Neural cell (in vitro differentiated cells): ENCODE measurements at regions not wholly inside any gene's neighbourhood (a gene's known extent, or its start where the extent isn't known, plus 50 kb on each side); places are given as distances from the start of the nearest gene placed in this dataset.

ENCODE experiments used
- H2AFZ ChIP-seq: fragments of 200-600, 300-800 bp; sonication (generic), shearing (Covaris generic); 2 replicates; pipeline ENCODE4 v1.6.0; 2014; ENCODE audit warnings: low read depth, mild to moderate bottlenecking, antibody characterized with exemption, low read length, moderate library complexity
- H3F3A ChIP-seq: fragments of 200-600 bp; shearing (Covaris generic); 2 replicates; pipeline ENCODE4 v1.6.1; 2016; ENCODE audit warnings: mild to moderate bottlenecking, moderate library complexity, mixed read lengths, antibody characterized with exemption, low read length; ENCODE audit not compliant: insufficient read depth, poor library complexity, severe bottlenecking
- H3K27ac ChIP-seq: fragments of 200-600, 300-800 bp; sonication (generic), shearing (Covaris generic); 2 replicates; pipeline ENCODE4 v1.5.1; 2014; ENCODE audit warnings: mild to moderate bottlenecking, low read length, moderate library complexity
- H3K27me3 ChIP-seq: fragments of 300-800, 200-600 bp; sonication (generic), shearing (Covaris generic); 2 replicates; pipeline ENCODE4 v1.6.0; 2014; ENCODE audit warnings: mild to moderate bottlenecking, low read depth, low read length, moderate library complexity; ENCODE audit not compliant: insufficient read depth
- H3K36me3 ChIP-seq: fragments of 300-800, 200-600 bp; sonication (generic), shearing (Covaris generic); 2 replicates; pipeline ENCODE4 v1.5.1; 2014; ENCODE audit warnings: mild to moderate bottlenecking, antibody characterized with exemption, low read length, moderate library complexity; ENCODE audit not compliant: insufficient read depth
- H3K4me2 ChIP-seq: fragments of 300-800, 200-600 bp; sonication (generic), shearing (Covaris generic); 2 replicates; pipeline ENCODE4 v1.6.0; 2014; ENCODE audit warnings: mild to moderate bottlenecking, low read length
- H3K4me3 ChIP-seq: fragments of 300-800, 200-600 bp; sonication (generic), shearing (Covaris generic); 2 replicates; pipeline ENCODE4 v1.5.1; 2014; ENCODE audit warnings: mild to moderate bottlenecking, low read length, moderate library complexity
- H3K79me2 ChIP-seq: fragments of 200-600 bp; shearing (Covaris generic); replicated peaks from 2 replicates; pipeline ENCODE4 v1.6.0; 2014; ENCODE audit warnings: mild to moderate bottlenecking, low read length, moderate library complexity; ENCODE audit not compliant: insufficient read depth
- H3K9ac ChIP-seq: fragments of 300-800, 200-600 bp; sonication (generic), shearing (Covaris generic); 2 replicates; pipeline ENCODE4 v1.6.1; 2016; ENCODE audit warnings: mild to moderate bottlenecking, low read length, mixed read lengths
- H3K9me2 ChIP-seq: fragments of 200-600 bp; shearing (Covaris generic); 2 replicates; pipeline ENCODE4 v1.6.1; 2016; ENCODE audit warnings: mild to moderate bottlenecking, low read length, mixed read lengths; ENCODE audit not compliant: insufficient read depth
- H3K9me3 ChIP-seq: fragments of 200-600, 300-800 bp; sonication (generic), shearing (Covaris generic); 2 replicates; pipeline ENCODE4 v1.6.1; 2016; ENCODE audit warnings: mild to moderate bottlenecking, mixed run types, low read length, moderate library complexity, mixed read lengths
- H4K20me1 ChIP-seq: fragments of 200-600 bp; shearing (Covaris generic); 2 replicates; pipeline ENCODE4 v1.6.1; 2016; ENCODE audit warnings: mild to moderate bottlenecking, mixed run types; ENCODE audit not compliant: insufficient read depth
- EP300 ChIP-seq: fragments of 450-650 bp; conservative IDR thresholded peaks from 2 replicates; pipeline ENCODE4 v1.6.1; 2014; ENCODE audit warnings: antibody characterized with exemption, mild to moderate bottlenecking, moderate library complexity; ENCODE audit not compliant: poor library complexity, severe bottlenecking
- EZH2 ChIP-seq: fragments of 200-600, 300-800 bp; shearing (Covaris generic), sonication (generic); IDR thresholded peaks from 2 replicates; pipeline ENCODE4 v1.6.1; 2014; ENCODE audit warnings: antibody characterized with exemption, low read length, borderline replicate concordance, mild to moderate bottlenecking; ENCODE audit not compliant: insufficient read depth, poor library complexity, severe bottlenecking
- MXI1 ChIP-seq: fragments of 450-650 bp; conservative IDR thresholded peaks from 2 replicates; pipeline ENCODE4 v1.6.1; 2014; ENCODE audit warnings: antibody characterized with exemption, mild to moderate bottlenecking; ENCODE audit not compliant: poor library complexity, severe bottlenecking
- POLR2AphosphoS5 ChIP-seq: IDR thresholded peaks from 2 replicates; pipeline ENCODE4 v1.6.1; 2012
- RAD21 ChIP-seq: fragments of 450-650 bp; conservative IDR thresholded peaks from 2 replicates; pipeline ENCODE4 v1.6.1; 2014; ENCODE audit warnings: antibody characterized with exemption, mild to moderate bottlenecking, moderate library complexity
- SMC3 ChIP-seq: fragments of 450-650 bp; conservative IDR thresholded peaks from 2 replicates; pipeline ENCODE4 v1.6.1; 2014; ENCODE audit warnings: antibody characterized with exemption, mild to moderate bottlenecking, moderate library complexity; ENCODE audit not compliant: poor library complexity
- TAF1 ChIP-seq: IDR thresholded peaks from 2 replicates; pipeline ENCODE4 v1.6.1; 2012; ENCODE audit warnings: low read depth
- TF ChIP-seq, protein P1 (sequence below): fragments of 450-650 bp; IDR thresholded peaks from 2 replicates; pipeline ENCODE4 v1.5.1; 2014; ENCODE audit warnings: antibody characterized with exemption, mild to moderate bottlenecking, moderate library complexity; ENCODE audit not compliant: poor library complexity, severe bottlenecking
- TF ChIP-seq, protein P2 (sequence below): IDR thresholded peaks from 2 replicates; pipeline ENCODE4 v1.6.1; 2012; ENCODE audit warnings: borderline replicate concordance

DNA sequence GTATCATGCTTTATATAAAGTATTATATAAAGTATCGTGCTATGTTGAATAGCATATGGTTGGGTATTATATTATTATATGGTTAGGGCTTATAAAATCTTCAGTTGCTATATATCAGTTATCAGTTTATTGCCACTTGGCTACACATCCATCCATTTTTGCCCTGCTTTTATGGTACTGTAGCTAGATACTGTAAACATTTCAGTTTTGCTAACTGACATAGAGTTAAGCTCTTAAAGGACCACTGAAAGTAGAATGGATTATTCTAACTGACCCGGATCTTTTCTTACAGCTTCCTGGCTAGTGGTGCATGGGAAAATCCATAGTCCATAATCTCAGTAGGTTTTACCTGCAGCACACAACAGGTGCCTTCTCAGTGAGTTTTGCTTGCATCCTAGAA lies 405.3 kb upstream of the LUZP2 start:
- H3K27ac ChIP-seq, result no peak overlapping the region
- no peaks in the 10 kb centered on the region for H3F3A ChIP-seq
- no peaks in the 10 kb centered on the region for H3K9me3 ChIP-seq
- H3K9ac ChIP-seq, result no peak overlapping the region
- no peak for TF ChIP-seq EP300
- TF ChIP-seq, protein P1, sequence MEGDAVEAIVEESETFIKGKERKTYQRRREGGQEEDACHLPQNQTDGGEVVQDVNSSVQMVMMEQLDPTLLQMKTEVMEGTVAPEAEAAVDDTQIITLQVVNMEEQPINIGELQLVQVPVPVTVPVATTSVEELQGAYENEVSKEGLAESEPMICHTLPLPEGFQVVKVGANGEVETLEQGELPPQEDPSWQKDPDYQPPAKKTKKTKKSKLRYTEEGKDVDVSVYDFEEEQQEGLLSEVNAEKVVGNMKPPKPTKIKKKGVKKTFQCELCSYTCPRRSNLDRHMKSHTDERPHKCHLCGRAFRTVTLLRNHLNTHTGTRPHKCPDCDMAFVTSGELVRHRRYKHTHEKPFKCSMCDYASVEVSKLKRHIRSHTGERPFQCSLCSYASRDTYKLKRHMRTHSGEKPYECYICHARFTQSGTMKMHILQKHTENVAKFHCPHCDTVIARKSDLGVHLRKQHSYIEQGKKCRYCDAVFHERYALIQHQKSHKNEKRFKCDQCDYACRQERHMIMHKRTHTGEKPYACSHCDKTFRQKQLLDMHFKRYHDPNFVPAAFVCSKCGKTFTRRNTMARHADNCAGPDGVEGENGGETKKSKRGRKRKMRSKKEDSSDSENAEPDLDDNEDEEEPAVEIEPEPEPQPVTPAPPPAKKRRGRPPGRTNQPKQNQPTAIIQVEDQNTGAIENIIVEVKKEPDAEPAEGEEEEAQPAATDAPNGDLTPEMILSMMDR, result no peak
- TF ChIP-seq POLR2AphosphoS5, result no peak
- no peak for TF ChIP-seq RAD21
- TF ChIP-seq SMC3, result no peak
- no peak for TF ChIP-seq MXI1
- no peak for TF ChIP-seq EZH2
- no peak overlapping the region for H3K4me2 ChIP-seq
- H3K4me3 ChIP-seq, result no peak overlapping the region
- no peaks in the 10 kb centered on the region for H4K20me1 ChIP-seq
- no peaks in the 10 kb centered on the region for H3K79me2 ChIP-seq
- no peaks in the 10 kb centered on the region for H3K27me3 ChIP-seq
- no peak overlapping the region for H2AFZ ChIP-seq
- H3K36me3 ChIP-seq, result no peaks in the 10 kb centered on the region
- H3K9me2 ChIP-seq, result no peaks in the 10 kb centered on the region

- TF ChIP-seq POLR2AphosphoS5, result peak; percentile 64
- TF ChIP-seq, protein P1, result no peak
- TF ChIP-seq, protein P2, sequence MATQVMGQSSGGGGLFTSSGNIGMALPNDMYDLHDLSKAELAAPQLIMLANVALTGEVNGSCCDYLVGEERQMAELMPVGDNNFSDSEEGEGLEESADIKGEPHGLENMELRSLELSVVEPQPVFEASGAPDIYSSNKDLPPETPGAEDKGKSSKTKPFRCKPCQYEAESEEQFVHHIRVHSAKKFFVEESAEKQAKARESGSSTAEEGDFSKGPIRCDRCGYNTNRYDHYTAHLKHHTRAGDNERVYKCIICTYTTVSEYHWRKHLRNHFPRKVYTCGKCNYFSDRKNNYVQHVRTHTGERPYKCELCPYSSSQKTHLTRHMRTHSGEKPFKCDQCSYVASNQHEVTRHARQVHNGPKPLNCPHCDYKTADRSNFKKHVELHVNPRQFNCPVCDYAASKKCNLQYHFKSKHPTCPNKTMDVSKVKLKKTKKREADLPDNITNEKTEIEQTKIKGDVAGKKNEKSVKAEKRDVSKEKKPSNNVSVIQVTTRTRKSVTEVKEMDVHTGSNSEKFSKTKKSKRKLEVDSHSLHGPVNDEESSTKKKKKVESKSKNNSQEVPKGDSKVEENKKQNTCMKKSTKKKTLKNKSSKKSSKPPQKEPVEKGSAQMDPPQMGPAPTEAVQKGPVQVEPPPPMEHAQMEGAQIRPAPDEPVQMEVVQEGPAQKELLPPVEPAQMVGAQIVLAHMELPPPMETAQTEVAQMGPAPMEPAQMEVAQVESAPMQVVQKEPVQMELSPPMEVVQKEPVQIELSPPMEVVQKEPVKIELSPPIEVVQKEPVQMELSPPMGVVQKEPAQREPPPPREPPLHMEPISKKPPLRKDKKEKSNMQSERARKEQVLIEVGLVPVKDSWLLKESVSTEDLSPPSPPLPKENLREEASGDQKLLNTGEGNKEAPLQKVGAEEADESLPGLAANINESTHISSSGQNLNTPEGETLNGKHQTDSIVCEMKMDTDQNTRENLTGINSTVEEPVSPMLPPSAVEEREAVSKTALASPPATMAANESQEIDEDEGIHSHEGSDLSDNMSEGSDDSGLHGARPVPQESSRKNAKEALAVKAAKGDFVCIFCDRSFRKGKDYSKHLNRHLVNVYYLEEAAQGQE, result peak; percentile 98
- no peak for TF ChIP-seq TAF1
- TF ChIP-seq RAD21, result no peak
- TF ChIP-seq EP300, result peak; percentile 53
- TF ChIP-seq MXI1, result no peak
- H2AFZ ChIP-seq, result no peak overlapping the region
- H3K9ac ChIP-seq, result no peak overlapping the region
- no peaks in the 10 kb centered on the region for H4K20me1 ChIP-seq
- H3K36me3 ChIP-seq, result no peaks in the 10 kb centered on the region
- H3K79me2 ChIP-seq, result no peaks in the 10 kb centered on the region
- H3K9me2 ChIP-seq, result no peaks in the 10 kb centered on the region
- H3K27me3 ChIP-seq, result no peaks in the 10 kb centered on the region
- H3K4me2 ChIP-seq, result no peak overlapping the region
- H3K4me3 ChIP-seq, result peak overlapping the region; percentile 4
- no peaks in the 10 kb centered on the region for H3K9me3 ChIP-seq
- H3F3A ChIP-seq, result no peaks in the 10 kb centered on the region
- peak overlapping the region; percentile 51 for H3K27ac ChIP-seq
These were observed 403.5 kb upstream of the LUZP2 start for GRCh38 chr11:24093375-24093774.
